HEK293 (cell line): ENCODE measurements at regions not wholly inside any gene's neighbourhood (a gene's known extent, or its start where the extent isn't known, plus 50 kb on each side); places are given as distances from the start of the nearest gene placed in this dataset.

Experiments used
- CTCF ChIA-PET: fragments of 350-600 bp; formaldehyde crosslinking; extraction: SDS; loops from one replicate; lab custom pipeline; 2021; ENCODE audit warnings: antibody characterized with exemption; lab: Yijun Ruan, JAX
- POLR2A ChIA-PET: fragments of 300-600 bp; formaldehyde crosslinking; extraction: SDS; loops from one replicate; lab custom pipeline; 2020; ENCODE audit warnings: antibody characterized with exemption, inconsistent platforms; lab: Yijun Ruan, JAX
- H3K27ac ChIP-seq: fragments of 200-500 bp; sonication (Bioruptor generic); 2 replicates; pipeline ENCODE4 v1.5.1; 2014; ENCODE audit warnings: low read depth, low read length, control low read depth, inconsistent platforms; ENCODE audit errors: extremely low read depth
- H3K36me3 ChIP-seq, 2 experiments: fragments of 200-500 bp in 1 of 2; sonication (Bioruptor generic) in 1 of 2; 1 replicate in 1 of 2; 2 replicates in 1 of 2; pipeline ENCODE4 v1.5.1; 2014 to 2017; ENCODE audit warnings: inconsistent platforms in 2 of 2, low read length in 2 of 2; ENCODE audit not compliant: control insufficient read depth in 2 of 2, insufficient read depth in 1 of 2
- H3K4me1 ChIP-seq: fragments of 200-500 bp; sonication (Bioruptor generic); 2 replicates; pipeline ENCODE4 v1.5.1; 2014; ENCODE audit warnings: mild to moderate bottlenecking, low read length, inconsistent platforms; ENCODE audit not compliant: control insufficient read depth, insufficient read depth
- H3K4me3 ChIP-seq: 2 replicates; pipeline ENCODE4 v1.5.1; 2011; ENCODE audit warnings: low read depth, mild to moderate bottlenecking, control low read depth, low read length, moderate library complexity
- H3K9me3 ChIP-seq: fragments of 200-500 bp; sonication (Bioruptor generic); 2 replicates; pipeline ENCODE4 v1.5.1; 2014; ENCODE audit warnings: low read depth, low read length, inconsistent platforms; ENCODE audit not compliant: control insufficient read depth, insufficient read depth
- EGR2 ChIP-seq: fragments of 450-650 bp; formaldehyde crosslinking; IDR thresholded peaks from 2 replicates; pipeline ENCODE4 v1.5.1; 2016; ENCODE audit warnings: low read depth, missing biosample characterization, missing genetic modification characterization
- HOXA7 ChIP-seq: sonication (generic); formaldehyde crosslinking; IDR thresholded peaks from 2 replicates; pipeline ENCODE4 v1.8.1; 2022; ENCODE audit warnings: missing genetic modification reagents, borderline replicate concordance
- IKZF3 ChIP-seq: fragments of 450-650 bp; IDR thresholded peaks from 2 replicates; pipeline ENCODE4 v1.5.0; 2018; ENCODE audit warnings: missing biosample characterization, mild to moderate bottlenecking, missing genetic modification characterization, moderate library complexity
- SCRT1 ChIP-seq: fragments of 450-650 bp; formaldehyde crosslinking; IDR thresholded peaks from 2 replicates; pipeline ENCODE4 v1.5.1; 2016; ENCODE audit warnings: missing biosample characterization, missing genetic modification characterization, borderline replicate concordance
- TRIM28 ChIP-seq: IDR thresholded peaks from 2 replicates; pipeline ENCODE4 v1.6.1; 2011; ENCODE audit warnings: low read length, control low read depth, borderline replicate concordance
- ZBTB48 ChIP-seq: fragments of 450-650 bp; formaldehyde crosslinking; IDR thresholded peaks from 2 replicates; pipeline ENCODE4 v1.5.1; 2016; ENCODE audit warnings: missing biosample characterization, missing genetic modification characterization
- ZEB2 ChIP-seq: fragments of 450-650 bp; formaldehyde crosslinking; IDR thresholded peaks from 2 replicates; pipeline ENCODE4 v1.5.1; 2016; ENCODE audit warnings: missing biosample characterization, missing genetic modification characterization
- ZFP69B ChIP-seq: fragments of 450-650 bp; formaldehyde crosslinking; IDR thresholded peaks from 2 replicates; pipeline ENCODE4 v1.5.1; 2016; ENCODE audit warnings: missing biosample characterization, missing genetic modification characterization
- ZNF10 ChIP-seq: fragments of 450-650 bp; formaldehyde crosslinking; IDR thresholded peaks from 2 replicates; pipeline ENCODE4 v1.5.1; 2017; ENCODE audit warnings: missing biosample characterization, missing genetic modification characterization
- ZNF169 ChIP-seq: fragments of 450-650 bp; formaldehyde crosslinking; IDR thresholded peaks from 2 replicates; pipeline ENCODE4 v1.5.1; 2016; ENCODE audit warnings: missing biosample characterization, missing genetic modification characterization
- ZNF202 ChIP-seq: fragments of 450-650 bp; formaldehyde crosslinking; IDR thresholded peaks from 2 replicates; pipeline ENCODE4 v1.5.1; 2016; ENCODE audit warnings: missing biosample characterization, missing genetic modification characterization, borderline replicate concordance
- ZNF211 ChIP-seq: fragments of 450-650 bp; formaldehyde crosslinking; IDR thresholded peaks from 2 replicates; pipeline ENCODE4 v1.5.1; 2016; ENCODE audit warnings: low read depth, missing biosample characterization, missing genetic modification characterization
- ZNF214 ChIP-seq: fragments of 450-650 bp; formaldehyde crosslinking; IDR thresholded peaks from 2 replicates; pipeline ENCODE4 v1.5.1; 2017; ENCODE audit warnings: missing biosample characterization, mild to moderate bottlenecking, missing genetic modification characterization, borderline replicate concordance
- ZNF23 ChIP-seq: fragments of 450-650 bp; formaldehyde crosslinking; IDR thresholded peaks from 2 replicates; pipeline ENCODE4 v1.5.1; 2016; ENCODE audit warnings: missing biosample characterization, missing genetic modification characterization, borderline replicate concordance
- ZNF510 ChIP-seq: fragments of 450-650 bp; formaldehyde crosslinking; IDR thresholded peaks from 2 replicates; pipeline ENCODE4 v1.5.1; 2018; ENCODE audit warnings: mild to moderate bottlenecking, missing genetic modification characterization, missing biosample characterization; ENCODE audit not compliant: insufficient replicate concordance
- ZSCAN30 ChIP-seq: fragments of 450-650 bp; IDR thresholded peaks from 2 replicates; pipeline ENCODE4 v1.5.1; 2018; ENCODE audit warnings: missing biosample characterization, mild to moderate bottlenecking, missing genetic modification characterization, moderate library complexity
- TF ChIP-seq, protein P1 (sequence below): fragments of 450-650 bp; formaldehyde crosslinking; IDR thresholded peaks from 2 replicates; pipeline ENCODE4 v1.5.1; 2016; ENCODE audit warnings: missing biosample characterization, missing genetic modification characterization, low read depth
- TF ChIP-seq, protein P2 (sequence below): fragments of 450-650 bp; formaldehyde crosslinking; IDR thresholded peaks from 2 replicates; pipeline ENCODE4 v1.5.1; 2016; ENCODE audit warnings: missing biosample characterization, missing genetic modification characterization
- TF ChIP-seq, protein P3 (sequence below): fragments of 450-650 bp; formaldehyde crosslinking; IDR thresholded peaks from 2 replicates; pipeline ENCODE4 v1.5.1; 2016; ENCODE audit warnings: missing biosample characterization, missing genetic modification characterization
- TF ChIP-seq, protein P4 (sequence below): fragments of 450-650 bp; formaldehyde crosslinking; IDR thresholded peaks from 2 replicates; pipeline ENCODE4 v1.5.0; 2017; ENCODE audit warnings: missing biosample characterization, missing genetic modification characterization, borderline replicate concordance

- POLR2A ChIA-PET, result interaction anchor here (0.6 kb wide), 1 partner anchor 26 kb away, joined by 3 read pairs; no protein-coding TSS in a partner anchor
- no peak for TF ChIP-seq ZBTB48 (tag by site-specific recombination)
- TF ChIP-seq TRIM28, result no peak
- TF ChIP-seq, protein P1, sequence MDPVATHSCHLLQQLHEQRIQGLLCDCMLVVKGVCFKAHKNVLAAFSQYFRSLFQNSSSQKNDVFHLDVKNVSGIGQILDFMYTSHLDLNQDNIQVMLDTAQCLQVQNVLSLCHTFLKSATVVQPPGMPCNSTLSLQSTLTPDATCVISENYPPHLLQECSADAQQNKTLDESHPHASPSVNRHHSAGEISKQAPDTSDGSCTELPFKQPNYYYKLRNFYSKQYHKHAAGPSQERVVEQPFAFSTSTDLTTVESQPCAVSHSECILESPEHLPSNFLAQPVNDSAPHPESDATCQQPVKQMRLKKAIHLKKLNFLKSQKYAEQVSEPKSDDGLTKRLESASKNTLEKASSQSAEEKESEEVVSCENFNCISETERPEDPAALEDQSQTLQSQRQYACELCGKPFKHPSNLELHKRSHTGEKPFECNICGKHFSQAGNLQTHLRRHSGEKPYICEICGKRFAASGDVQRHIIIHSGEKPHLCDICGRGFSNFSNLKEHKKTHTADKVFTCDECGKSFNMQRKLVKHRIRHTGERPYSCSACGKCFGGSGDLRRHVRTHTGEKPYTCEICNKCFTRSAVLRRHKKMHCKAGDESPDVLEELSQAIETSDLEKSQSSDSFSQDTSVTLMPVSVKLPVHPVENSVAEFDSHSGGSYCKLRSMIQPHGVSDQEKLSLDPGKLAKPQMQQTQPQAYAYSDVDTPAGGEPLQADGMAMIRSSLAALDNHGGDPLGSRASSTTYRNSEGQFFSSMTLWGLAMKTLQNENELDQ (tag by site-specific recombination), result no peak
- TF ChIP-seq HOXA7 (CRISPR knock-in tag), result no peak
- no peak for TF ChIP-seq ZNF214 (tag by site-specific recombination)
- no peak for TF ChIP-seq ZNF211 (tag by site-specific recombination)
- H3K9me3 ChIP-seq, result no peaks in the 10 kb centered on the region
- H3K27ac ChIP-seq, result no peak overlapping the region
- CTCF ChIA-PET, result interaction anchor here (1.0 kb wide), 1 partner anchor 12 kb away, joined by 4 read pairs; no protein-coding TSS in a partner anchor
- H3K4me3 ChIP-seq, result no peak overlapping the region
- no peaks in the 10 kb centered on the region for H3K36me3 ChIP-seq
- no peaks in the 10 kb centered on the region for H3K4me1 ChIP-seq
Measured at GRCh38 chr3:124053871-124054270, 61.9 kb upstream of the ROPN1 start.

DNA sequence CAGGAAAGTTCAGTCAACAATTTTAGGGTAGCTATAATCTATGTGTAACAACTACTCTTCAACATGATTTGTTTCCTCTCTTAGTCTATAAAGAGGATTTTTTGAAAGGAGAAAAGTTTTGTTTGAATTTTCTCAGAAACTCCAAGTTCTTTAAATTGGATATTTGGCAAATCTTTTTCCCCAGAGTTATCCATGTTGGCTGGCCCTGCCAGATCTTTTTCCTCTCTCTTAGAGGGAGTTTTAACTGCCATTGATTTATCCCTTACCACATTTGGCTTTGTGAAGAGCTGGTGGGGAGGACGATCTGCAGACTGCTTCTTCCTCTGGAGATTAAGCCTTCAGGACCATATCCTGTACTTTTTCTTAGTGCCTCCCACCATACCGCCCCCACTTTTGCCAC lies 64.9 kb upstream of the ROPN1 start:
- CTCF ChIA-PET, result interaction anchor here (0.6 kb wide), 1 partner anchor 24 kb away, joined by 3 read pairs; the partner anchor contains the start of gene KALRN
- no peak overlapping the region for H3K27ac ChIP-seq
- TF ChIP-seq ZNF510 (tag by site-specific recombination) (no peak), ZSCAN30 (tag by site-specific recombination) (no peak), SCRT1 (tag by site-specific recombination) (no peak), ZNF202 (no peak), ZFP69B (tag by site-specific recombination) (no peak), ZNF169 (no peak), IKZF3 (tag by site-specific recombination) (no peak), EGR2 (tag by site-specific recombination) (no peak), ZNF23 (tag by site-specific recombination) (no peak), ZEB2 (tag by site-specific recombination) (no peak), ZNF10 (tag by site-specific recombination) (no peak), HOXA7 (CRISPR knock-in tag) (no peak)
- TF ChIP-seq, protein P2, sequence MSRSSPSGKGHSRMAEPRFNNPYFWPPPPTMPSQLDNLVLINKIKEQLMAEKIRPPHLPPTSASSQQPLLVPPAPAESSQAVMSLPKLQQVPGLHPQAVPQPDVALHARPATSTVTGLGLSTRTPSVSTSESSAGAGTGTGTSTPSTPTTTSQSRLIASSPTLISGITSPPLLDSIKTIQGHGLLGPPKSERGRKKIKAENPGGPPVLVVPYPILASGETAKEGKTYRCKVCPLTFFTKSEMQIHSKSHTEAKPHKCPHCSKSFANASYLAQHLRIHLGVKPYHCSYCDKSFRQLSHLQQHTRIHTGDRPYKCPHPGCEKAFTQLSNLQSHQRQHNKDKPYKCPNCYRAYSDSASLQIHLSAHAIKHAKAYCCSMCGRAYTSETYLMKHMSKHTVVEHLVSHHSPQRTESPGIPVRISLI (tag by site-specific recombination), result no peak
- TF ChIP-seq, protein P3, sequence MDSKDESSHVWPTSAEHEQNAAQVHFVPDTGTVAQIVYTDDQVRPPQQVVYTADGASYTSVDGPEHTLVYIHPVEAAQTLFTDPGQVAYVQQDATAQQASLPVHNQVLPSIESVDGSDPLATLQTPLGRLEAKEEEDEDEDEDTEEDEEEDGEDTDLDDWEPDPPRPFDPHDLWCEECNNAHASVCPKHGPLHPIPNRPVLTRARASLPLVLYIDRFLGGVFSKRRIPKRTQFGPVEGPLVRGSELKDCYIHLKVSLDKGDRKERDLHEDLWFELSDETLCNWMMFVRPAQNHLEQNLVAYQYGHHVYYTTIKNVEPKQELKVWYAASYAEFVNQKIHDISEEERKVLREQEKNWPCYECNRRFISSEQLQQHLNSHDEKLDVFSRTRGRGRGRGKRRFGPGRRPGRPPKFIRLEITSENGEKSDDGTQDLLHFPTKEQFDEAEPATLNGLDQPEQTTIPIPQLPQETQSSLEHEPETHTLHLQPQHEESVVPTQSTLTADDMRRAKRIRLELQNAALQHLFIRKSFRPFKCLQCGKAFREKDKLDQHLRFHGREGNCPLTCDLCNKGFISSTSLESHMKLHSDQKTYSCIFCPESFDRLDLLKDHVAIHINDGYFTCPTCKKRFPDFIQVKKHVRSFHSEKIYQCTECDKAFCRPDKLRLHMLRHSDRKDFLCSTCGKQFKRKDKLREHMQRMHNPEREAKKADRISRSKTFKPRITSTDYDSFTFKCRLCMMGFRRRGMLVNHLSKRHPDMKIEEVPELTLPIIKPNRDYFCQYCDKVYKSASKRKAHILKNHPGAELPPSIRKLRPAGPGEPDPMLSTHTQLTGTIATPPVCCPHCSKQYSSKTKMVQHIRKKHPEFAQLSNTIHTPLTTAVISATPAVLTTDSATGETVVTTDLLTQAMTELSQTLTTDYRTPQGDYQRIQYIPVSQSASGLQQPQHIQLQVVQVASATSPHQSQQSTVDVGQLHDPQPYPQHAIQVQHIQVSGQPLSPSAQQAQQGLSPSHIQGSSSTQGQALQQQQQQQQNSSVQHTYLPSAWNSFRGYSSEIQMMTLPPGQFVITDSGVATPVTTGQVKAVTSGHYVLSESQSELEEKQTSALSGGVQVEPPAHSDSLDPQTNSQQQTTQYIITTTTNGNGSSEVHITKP (tag by site-specific recombination), result no peak
- TF ChIP-seq, protein P4, sequence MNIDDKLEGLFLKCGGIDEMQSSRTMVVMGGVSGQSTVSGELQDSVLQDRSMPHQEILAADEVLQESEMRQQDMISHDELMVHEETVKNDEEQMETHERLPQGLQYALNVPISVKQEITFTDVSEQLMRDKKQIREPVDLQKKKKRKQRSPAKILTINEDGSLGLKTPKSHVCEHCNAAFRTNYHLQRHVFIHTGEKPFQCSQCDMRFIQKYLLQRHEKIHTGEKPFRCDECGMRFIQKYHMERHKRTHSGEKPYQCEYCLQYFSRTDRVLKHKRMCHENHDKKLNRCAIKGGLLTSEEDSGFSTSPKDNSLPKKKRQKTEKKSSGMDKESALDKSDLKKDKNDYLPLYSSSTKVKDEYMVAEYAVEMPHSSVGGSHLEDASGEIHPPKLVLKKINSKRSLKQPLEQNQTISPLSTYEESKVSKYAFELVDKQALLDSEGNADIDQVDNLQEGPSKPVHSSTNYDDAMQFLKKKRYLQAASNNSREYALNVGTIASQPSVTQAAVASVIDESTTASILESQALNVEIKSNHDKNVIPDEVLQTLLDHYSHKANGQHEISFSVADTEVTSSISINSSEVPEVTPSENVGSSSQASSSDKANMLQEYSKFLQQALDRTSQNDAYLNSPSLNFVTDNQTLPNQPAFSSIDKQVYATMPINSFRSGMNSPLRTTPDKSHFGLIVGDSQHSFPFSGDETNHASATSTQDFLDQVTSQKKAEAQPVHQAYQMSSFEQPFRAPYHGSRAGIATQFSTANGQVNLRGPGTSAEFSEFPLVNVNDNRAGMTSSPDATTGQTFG (tag by site-specific recombination), result no peak
- TF ChIP-seq, all 188 proteins: peak for 0
- no peaks in the 10 kb centered on the region for H3K9me3 ChIP-seq
- H3K4me1 ChIP-seq, result no peaks in the 10 kb centered on the region
- H3K36me3 ChIP-seq, result no peaks in the 10 kb centered on the region
- H3K4me3 ChIP-seq, result no peak overlapping the region
- POLR2A ChIA-PET, result no interaction called here
